ENCODE measurements at regions not wholly inside any gene's neighbourhood (a gene's known extent, or its start where the extent isn't known, plus 50 kb on each side); places are given as distances from the start of the nearest gene placed in this dataset.

- Histone ChIP-seq H3K9me3 (ENCODE audit: control insufficient read depth, insufficient read depth, low read length) (no peaks in the 10 kb centered on the region), H3K4me3 (ENCODE audit: low read depth, low read length) (no peak overlapping the region), H3K27me3 (ENCODE audit: control insufficient read depth, insufficient read depth, low read length) (no peaks in the 10 kb centered on the region), H3K27ac (ENCODE audit: low read depth, low read length) (no peak overlapping the region)
- no peak for DNase-seq (ENCODE audit: low read depth, low spot score)
- CTCF ChIA-PET = no interaction called here
- peak; percentile 38 for TF ChIP-seq CTCF (IDR thresholded peaks at IDR 0.05; ENCODE audit: low read depth, low read length)
- POLR2A ChIA-PET = no interaction called here
Measured at GRCh38 chr2:53040536-53041229, 726.9 kb upstream of the CHAC2 start.

- CTCF ChIA-PET = interaction anchor here (0.7 kb wide), 1 partner anchor 225 kb away, joined by 3 read pairs; no protein-coding TSS in a partner anchor
- DNase-seq (ENCODE audit: low read depth, low spot score) = no peak
Measured at GRCh38 chr2:53036196-53036595, 731.4 kb upstream of the CHAC2 start.

GRCh38 chr2:53035153-53035552, 732.5 kb upstream of the CHAC2 start:
- ChIA-PET CTCF (no interaction called here), POLR2A (interaction anchor here (0.7 to 1.1 kb wide), 2 partner anchors 10 to 463 kb away, joined by 4 to 5 read pairs; no protein-coding TSS in a partner anchor)
- H3K9me3 ChIP-seq (ENCODE audit: control insufficient read depth, insufficient read depth, low read length) = no peaks in the 10 kb centered on the region
- no peak overlapping the region for H3K27ac ChIP-seq (ENCODE audit: low read depth, low read length)
- no peak overlapping the region for H3K4me3 ChIP-seq (ENCODE audit: low read depth, low read length)
- no peaks in the 10 kb centered on the region for H3K27me3 ChIP-seq (ENCODE audit: control insufficient read depth, insufficient read depth, low read length)
- TF ChIP-seq CTCF (IDR thresholded peaks at IDR 0.05; ENCODE audit: low read depth, low read length) = no peak
- no peak for DNase-seq (ENCODE audit: low read depth, low spot score)

More at GRCh38 chr2:53036196-53036595, 731.4 kb upstream of the CHAC2 start:
- H3K4me3 ChIP-seq (ENCODE audit: low read depth, low read length) = no peak overlapping the region
- no peaks in the 10 kb centered on the region for H3K9me3 ChIP-seq (ENCODE audit: control insufficient read depth, insufficient read depth, low read length)
- no peak for TF ChIP-seq CTCF (IDR thresholded peaks at IDR 0.05; ENCODE audit: low read depth, low read length)
- no peak overlapping the region for H3K27ac ChIP-seq (ENCODE audit: low read depth, low read length)
- H3K27me3 ChIP-seq (ENCODE audit: control insufficient read depth, insufficient read depth, low read length) = no peaks in the 10 kb centered on the region
- POLR2A ChIA-PET = interaction anchor here (1.1 kb wide), 1 partner anchor 11 kb away, joined by 5 read pairs; no protein-coding TSS in a partner anchor

- H3K27ac ChIP-seq (ENCODE audit: low read depth, low read length) = peak overlapping the region; percentile 54
- ChIA-PET POLR2A (no interaction called here), CTCF (interaction anchor here (0.7 kb wide), 1 partner anchor 14 kb away, joined by 5 read pairs; no protein-coding TSS in a partner anchor)
- H3K9me3 ChIP-seq (ENCODE audit: control insufficient read depth, insufficient read depth, low read length) = no peaks in the 10 kb centered on the region
- no peak for TF ChIP-seq CTCF (IDR thresholded peaks at IDR 0.05; ENCODE audit: low read depth, low read length)
- no peaks in the 10 kb centered on the region for H3K27me3 ChIP-seq (ENCODE audit: control insufficient read depth, insufficient read depth, low read length)
- DNase-seq (ENCODE audit: low read depth, low spot score) = peak; percentile 42
- no peak overlapping the region for H3K4me3 ChIP-seq (ENCODE audit: low read depth, low read length)
Measured at GRCh38 chr2:53033411-53033810, 734.2 kb upstream of the CHAC2 start.

- ChIA-PET CTCF (interaction anchor here (0.5 kb wide), 1 partner anchor 12 kb away, joined by 3 read pairs; no protein-coding TSS in a partner anchor), POLR2A (no interaction called here)
- Histone ChIP-seq H3K27me3 (ENCODE audit: control insufficient read depth, insufficient read depth, low read length) (no peaks in the 10 kb centered on the region), H3K4me3 (ENCODE audit: low read depth, low read length) (no peak overlapping the region), H3K9me3 (ENCODE audit: control insufficient read depth, insufficient read depth, low read length) (no peaks in the 10 kb centered on the region), H3K27ac (ENCODE audit: low read depth, low read length) (no peak overlapping the region)
- no peak for DNase-seq (ENCODE audit: low read depth, low spot score)
- TF ChIP-seq CTCF (IDR thresholded peaks at IDR 0.05; ENCODE audit: low read depth, low read length) = 0 out of 2 replicates have a peak, but pooled peaks have one; percentile 8
Measured at GRCh38 chr2:53028746-53029423, 738.7 kb upstream of the CHAC2 start.

Measured in AG04450 (cell line).